Neural cell (in vitro differentiated cells): ENCODE measurements at regions not wholly inside any gene's neighbourhood (a gene's known extent, or its start where the extent isn't known, plus 50 kb on each side); places are given as distances from the start of the nearest gene placed in this dataset.

Source experiments
- H2AFZ ChIP-seq: fragments of 200-600, 300-800 bp; sonication (generic), shearing (Covaris generic); 2 replicates; pipeline ENCODE4 v1.6.0; 2014; ENCODE audit warnings: low read depth, mild to moderate bottlenecking, antibody characterized with exemption, low read length, moderate library complexity
- H3F3A ChIP-seq: fragments of 200-600 bp; shearing (Covaris generic); 2 replicates; pipeline ENCODE4 v1.6.1; 2016; ENCODE audit warnings: mild to moderate bottlenecking, moderate library complexity, mixed read lengths, antibody characterized with exemption, low read length; ENCODE audit not compliant: insufficient read depth, poor library complexity, severe bottlenecking
- H3K27ac ChIP-seq: fragments of 200-600, 300-800 bp; sonication (generic), shearing (Covaris generic); 2 replicates; pipeline ENCODE4 v1.5.1; 2014; ENCODE audit warnings: mild to moderate bottlenecking, low read length, moderate library complexity
- H3K27me3 ChIP-seq: fragments of 300-800, 200-600 bp; sonication (generic), shearing (Covaris generic); 2 replicates; pipeline ENCODE4 v1.6.0; 2014; ENCODE audit warnings: mild to moderate bottlenecking, low read depth, low read length, moderate library complexity; ENCODE audit not compliant: insufficient read depth
- H3K36me3 ChIP-seq: fragments of 300-800, 200-600 bp; sonication (generic), shearing (Covaris generic); 2 replicates; pipeline ENCODE4 v1.5.1; 2014; ENCODE audit warnings: mild to moderate bottlenecking, antibody characterized with exemption, low read length, moderate library complexity; ENCODE audit not compliant: insufficient read depth
- H3K4me2 ChIP-seq: fragments of 300-800, 200-600 bp; sonication (generic), shearing (Covaris generic); 2 replicates; pipeline ENCODE4 v1.6.0; 2014; ENCODE audit warnings: mild to moderate bottlenecking, low read length
- H3K4me3 ChIP-seq: fragments of 300-800, 200-600 bp; sonication (generic), shearing (Covaris generic); 2 replicates; pipeline ENCODE4 v1.5.1; 2014; ENCODE audit warnings: mild to moderate bottlenecking, low read length, moderate library complexity
- H3K79me2 ChIP-seq: fragments of 200-600 bp; shearing (Covaris generic); replicated peaks from 2 replicates; pipeline ENCODE4 v1.6.0; 2014; ENCODE audit warnings: mild to moderate bottlenecking, low read length, moderate library complexity; ENCODE audit not compliant: insufficient read depth
- H3K9ac ChIP-seq: fragments of 300-800, 200-600 bp; sonication (generic), shearing (Covaris generic); 2 replicates; pipeline ENCODE4 v1.6.1; 2016; ENCODE audit warnings: mild to moderate bottlenecking, low read length, mixed read lengths
- H3K9me2 ChIP-seq: fragments of 200-600 bp; shearing (Covaris generic); 2 replicates; pipeline ENCODE4 v1.6.1; 2016; ENCODE audit warnings: mild to moderate bottlenecking, low read length, mixed read lengths; ENCODE audit not compliant: insufficient read depth
- H3K9me3 ChIP-seq: fragments of 200-600, 300-800 bp; sonication (generic), shearing (Covaris generic); 2 replicates; pipeline ENCODE4 v1.6.1; 2016; ENCODE audit warnings: mild to moderate bottlenecking, mixed run types, low read length, moderate library complexity, mixed read lengths
- H4K20me1 ChIP-seq: fragments of 200-600 bp; shearing (Covaris generic); 2 replicates; pipeline ENCODE4 v1.6.1; 2016; ENCODE audit warnings: mild to moderate bottlenecking, mixed run types; ENCODE audit not compliant: insufficient read depth
- EP300 ChIP-seq: fragments of 450-650 bp; conservative IDR thresholded peaks from 2 replicates; pipeline ENCODE4 v1.6.1; 2014; ENCODE audit warnings: antibody characterized with exemption, mild to moderate bottlenecking, moderate library complexity; ENCODE audit not compliant: poor library complexity, severe bottlenecking
- EZH2 ChIP-seq: fragments of 200-600, 300-800 bp; shearing (Covaris generic), sonication (generic); IDR thresholded peaks from 2 replicates; pipeline ENCODE4 v1.6.1; 2014; ENCODE audit warnings: antibody characterized with exemption, low read length, borderline replicate concordance, mild to moderate bottlenecking; ENCODE audit not compliant: insufficient read depth, poor library complexity, severe bottlenecking
- MXI1 ChIP-seq: fragments of 450-650 bp; conservative IDR thresholded peaks from 2 replicates; pipeline ENCODE4 v1.6.1; 2014; ENCODE audit warnings: antibody characterized with exemption, mild to moderate bottlenecking; ENCODE audit not compliant: poor library complexity, severe bottlenecking
- POLR2AphosphoS5 ChIP-seq: IDR thresholded peaks from 2 replicates; pipeline ENCODE4 v1.6.1; 2012
- RAD21 ChIP-seq: fragments of 450-650 bp; conservative IDR thresholded peaks from 2 replicates; pipeline ENCODE4 v1.6.1; 2014; ENCODE audit warnings: antibody characterized with exemption, mild to moderate bottlenecking, moderate library complexity
- REST ChIP-seq: IDR thresholded peaks from 2 replicates; pipeline ENCODE4 v1.6.1; 2012; ENCODE audit warnings: borderline replicate concordance
- SMC3 ChIP-seq: fragments of 450-650 bp; conservative IDR thresholded peaks from 2 replicates; pipeline ENCODE4 v1.6.1; 2014; ENCODE audit warnings: antibody characterized with exemption, mild to moderate bottlenecking, moderate library complexity; ENCODE audit not compliant: poor library complexity
- TAF1 ChIP-seq: IDR thresholded peaks from 2 replicates; pipeline ENCODE4 v1.6.1; 2012; ENCODE audit warnings: low read depth
- TF ChIP-seq, protein P1 (sequence below): fragments of 450-650 bp; IDR thresholded peaks from 2 replicates; pipeline ENCODE4 v1.5.1; 2014; ENCODE audit warnings: antibody characterized with exemption, mild to moderate bottlenecking, moderate library complexity; ENCODE audit not compliant: poor library complexity, severe bottlenecking

DNA sequence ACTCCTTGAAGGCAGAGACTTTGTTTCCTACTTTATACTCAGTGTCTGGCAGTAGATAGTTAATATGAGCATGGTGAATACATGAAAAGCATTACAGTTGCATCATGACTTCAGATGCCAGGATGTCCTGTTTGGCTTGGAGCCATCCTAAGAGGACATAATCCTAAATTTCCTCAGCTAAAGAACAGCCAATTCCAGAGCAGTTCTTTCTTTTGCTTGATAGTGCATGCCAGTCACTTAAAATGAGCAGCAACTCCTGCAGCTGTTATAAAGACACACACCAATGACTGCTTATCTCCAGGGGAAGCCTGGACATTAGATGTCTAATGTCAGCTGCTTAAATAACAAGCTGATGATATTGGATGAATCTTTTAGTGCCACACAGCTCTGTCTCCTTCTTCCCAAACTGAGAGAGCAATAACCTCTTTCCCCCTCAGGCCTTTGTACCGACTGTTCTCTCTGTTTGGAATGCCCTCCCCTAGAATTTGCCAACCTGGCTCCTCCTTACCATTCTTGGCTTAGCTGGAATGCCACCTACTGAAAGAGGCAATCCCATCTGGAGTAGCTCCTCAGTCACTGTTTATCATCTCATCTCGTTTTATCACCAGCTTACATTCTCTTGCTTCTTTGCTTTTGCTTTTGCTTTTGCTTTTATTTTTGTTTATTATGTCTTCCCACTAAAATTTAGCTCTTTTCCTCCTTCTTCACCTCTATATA, 100.8 kb upstream of the USP38 start:
- Histone ChIP-seq H4K20me1 (no peaks in the 10 kb centered on the region), H3K27me3 (no peaks in the 10 kb centered on the region), H3K27ac (no peak overlapping the region), H3F3A (no peaks in the 10 kb centered on the region), H3K9me2 (no peaks in the 10 kb centered on the region), H3K36me3 (no peaks in the 10 kb centered on the region), H3K9me3 (no peaks in the 10 kb centered on the region), H2AFZ (no peak overlapping the region), H3K4me2 (no peak overlapping the region), H3K4me3 (no peak overlapping the region), H3K9ac (no peak overlapping the region), H3K79me2 (no peaks in the 10 kb centered on the region)
- TF ChIP-seq REST (no peak), EZH2 (no peak)

DNA sequence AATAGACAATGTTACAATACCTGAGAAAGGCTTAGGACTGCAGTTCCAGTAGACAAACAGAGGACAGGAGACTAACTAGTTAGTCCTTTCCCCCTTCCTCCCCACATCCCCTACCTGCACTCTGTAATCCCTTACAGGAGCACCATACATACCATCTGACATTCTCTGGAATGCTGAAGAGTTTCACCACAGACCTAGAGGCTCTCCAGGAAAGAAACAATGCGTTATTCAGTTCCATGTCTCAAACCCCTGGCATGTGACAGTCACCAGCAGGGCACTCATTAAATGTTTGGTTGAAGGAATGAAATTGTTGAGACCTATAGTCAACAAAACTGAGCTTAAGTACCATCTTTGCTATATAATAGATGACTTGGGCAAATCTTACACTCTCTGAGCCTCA, 100.2 kb upstream of the USP38 start:
- Histone ChIP-seq H3K4me2 (no peak overlapping the region), H3K9me2 (no peaks in the 10 kb centered on the region), H3K36me3 (no peaks in the 10 kb centered on the region), H3K27me3 (no peaks in the 10 kb centered on the region), H4K20me1 (no peaks in the 10 kb centered on the region), H3K79me2 (no peaks in the 10 kb centered on the region), H3K27ac (no peak overlapping the region), H3F3A (no peaks in the 10 kb centered on the region), H3K9me3 (no peaks in the 10 kb centered on the region), H3K4me3 (no peak overlapping the region), H3K9ac (no peak overlapping the region), H2AFZ (no peak overlapping the region)
- TF ChIP-seq EP300, result no peak
- TF ChIP-seq REST, result no peak
- TF ChIP-seq EZH2, result no peak
- no peak for TF ChIP-seq MXI1
- no peak for TF ChIP-seq TAF1
- TF ChIP-seq RAD21, result no peak
- TF ChIP-seq, protein P1, sequence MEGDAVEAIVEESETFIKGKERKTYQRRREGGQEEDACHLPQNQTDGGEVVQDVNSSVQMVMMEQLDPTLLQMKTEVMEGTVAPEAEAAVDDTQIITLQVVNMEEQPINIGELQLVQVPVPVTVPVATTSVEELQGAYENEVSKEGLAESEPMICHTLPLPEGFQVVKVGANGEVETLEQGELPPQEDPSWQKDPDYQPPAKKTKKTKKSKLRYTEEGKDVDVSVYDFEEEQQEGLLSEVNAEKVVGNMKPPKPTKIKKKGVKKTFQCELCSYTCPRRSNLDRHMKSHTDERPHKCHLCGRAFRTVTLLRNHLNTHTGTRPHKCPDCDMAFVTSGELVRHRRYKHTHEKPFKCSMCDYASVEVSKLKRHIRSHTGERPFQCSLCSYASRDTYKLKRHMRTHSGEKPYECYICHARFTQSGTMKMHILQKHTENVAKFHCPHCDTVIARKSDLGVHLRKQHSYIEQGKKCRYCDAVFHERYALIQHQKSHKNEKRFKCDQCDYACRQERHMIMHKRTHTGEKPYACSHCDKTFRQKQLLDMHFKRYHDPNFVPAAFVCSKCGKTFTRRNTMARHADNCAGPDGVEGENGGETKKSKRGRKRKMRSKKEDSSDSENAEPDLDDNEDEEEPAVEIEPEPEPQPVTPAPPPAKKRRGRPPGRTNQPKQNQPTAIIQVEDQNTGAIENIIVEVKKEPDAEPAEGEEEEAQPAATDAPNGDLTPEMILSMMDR, result no peak
- TF ChIP-seq SMC3, result no peak
- no peak for TF ChIP-seq POLR2AphosphoS5
